ENCODE measurements at regions not wholly inside any gene's neighbourhood (a gene's known extent, or its start where the extent isn't known, plus 50 kb on each side); places are given as distances from the start of the nearest gene placed in this dataset.

DNA sequence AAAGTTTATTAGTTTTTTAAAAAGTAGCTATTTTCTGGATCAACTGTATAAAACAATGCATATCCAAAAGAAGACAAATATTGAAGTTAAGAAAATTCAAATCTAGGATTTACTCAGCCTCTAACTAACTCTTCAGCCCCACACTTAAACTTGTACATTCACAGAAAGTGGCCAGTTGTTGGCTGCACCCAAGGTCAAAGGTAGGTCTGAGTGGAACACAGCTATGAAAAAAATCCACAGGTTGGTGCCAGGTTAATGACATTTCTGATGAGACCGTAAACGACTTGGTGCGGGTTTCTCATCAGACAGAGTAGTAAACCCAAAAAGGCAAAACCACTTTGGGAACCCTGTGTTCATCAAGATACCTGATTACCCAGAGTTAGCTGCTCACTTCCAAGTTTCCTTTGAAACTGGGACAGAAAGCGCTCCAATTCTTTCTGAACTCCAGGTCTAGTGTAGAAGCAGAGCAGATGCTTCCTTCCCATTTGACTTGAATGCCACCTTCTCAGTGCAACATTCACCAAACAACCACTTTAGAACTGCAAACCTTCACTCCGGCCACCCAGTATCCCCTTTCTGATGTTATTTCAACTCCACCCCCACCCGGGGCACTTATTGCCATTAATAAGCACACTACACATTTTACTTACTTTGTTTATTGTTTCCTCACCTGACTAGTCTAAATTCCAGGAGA is 208.3 kb upstream of the STARD13 start:
- TF ChIP-seq, protein P1, sequence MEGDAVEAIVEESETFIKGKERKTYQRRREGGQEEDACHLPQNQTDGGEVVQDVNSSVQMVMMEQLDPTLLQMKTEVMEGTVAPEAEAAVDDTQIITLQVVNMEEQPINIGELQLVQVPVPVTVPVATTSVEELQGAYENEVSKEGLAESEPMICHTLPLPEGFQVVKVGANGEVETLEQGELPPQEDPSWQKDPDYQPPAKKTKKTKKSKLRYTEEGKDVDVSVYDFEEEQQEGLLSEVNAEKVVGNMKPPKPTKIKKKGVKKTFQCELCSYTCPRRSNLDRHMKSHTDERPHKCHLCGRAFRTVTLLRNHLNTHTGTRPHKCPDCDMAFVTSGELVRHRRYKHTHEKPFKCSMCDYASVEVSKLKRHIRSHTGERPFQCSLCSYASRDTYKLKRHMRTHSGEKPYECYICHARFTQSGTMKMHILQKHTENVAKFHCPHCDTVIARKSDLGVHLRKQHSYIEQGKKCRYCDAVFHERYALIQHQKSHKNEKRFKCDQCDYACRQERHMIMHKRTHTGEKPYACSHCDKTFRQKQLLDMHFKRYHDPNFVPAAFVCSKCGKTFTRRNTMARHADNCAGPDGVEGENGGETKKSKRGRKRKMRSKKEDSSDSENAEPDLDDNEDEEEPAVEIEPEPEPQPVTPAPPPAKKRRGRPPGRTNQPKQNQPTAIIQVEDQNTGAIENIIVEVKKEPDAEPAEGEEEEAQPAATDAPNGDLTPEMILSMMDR (IDR thresholded peaks at IDR 0.05; ENCODE audit: insufficient read depth, low read depth, low read length) = no peak
- no peak for TF ChIP-seq EZH2 (IDR thresholded peaks at IDR 0.05; ENCODE audit: insufficient read depth, low read length)
